Occipital lobe (tissue), 1 donor: ENCODE measurements at regions not wholly inside any gene's neighbourhood (a gene's known extent, or its start where the extent isn't known, plus 50 kb on each side); places are given as distances from the start of the nearest gene placed in this dataset.

ENCODE experiments used
- DNase-seq: peaks from one replicate; lab custom pipeline; 2025; lab: John Stamatoyannopoulos, UW

GRCh38 chr19:31783592-31783991 lies 434.4 kb upstream of the TSHZ3 start:
- no peak for DNase-seq

GRCh38 chr19:31784671-31785101 lies 435.4 kb upstream of the TSHZ3 start:
- DNase-seq: no peak

- DNase-seq: no peak
Measured at GRCh38 chr19:31801611-31802010, 452.4 kb upstream of the TSHZ3 start.

GRCh38 chr19:31803835-31804446 lies 454.7 kb upstream of the TSHZ3 start:
- DNase-seq: no peak

GRCh38 chr19:31804668-31805067 lies 455.4 kb upstream of the TSHZ3 start:
- DNase-seq: no peak

- no peak for DNase-seq
Measured at GRCh38 chr19:31810536-31811109, 461.4 kb upstream of the TSHZ3 start.

GRCh38 chr19:31817971-31818797 lies 468.9 kb upstream of the TSHZ3 start:
- no peak for DNase-seq

- DNase-seq: no peak
Measured at GRCh38 chr19:31818798-31819105, 469.5 kb upstream of the TSHZ3 start.

- DNase-seq: no peak
Measured at GRCh38 chr19:31819837-31820236, 470.6 kb upstream of the TSHZ3 start.

GRCh38 chr19:31821346-31821745 lies 472.1 kb upstream of the TSHZ3 start:
- DNase-seq: no peak

DNA sequence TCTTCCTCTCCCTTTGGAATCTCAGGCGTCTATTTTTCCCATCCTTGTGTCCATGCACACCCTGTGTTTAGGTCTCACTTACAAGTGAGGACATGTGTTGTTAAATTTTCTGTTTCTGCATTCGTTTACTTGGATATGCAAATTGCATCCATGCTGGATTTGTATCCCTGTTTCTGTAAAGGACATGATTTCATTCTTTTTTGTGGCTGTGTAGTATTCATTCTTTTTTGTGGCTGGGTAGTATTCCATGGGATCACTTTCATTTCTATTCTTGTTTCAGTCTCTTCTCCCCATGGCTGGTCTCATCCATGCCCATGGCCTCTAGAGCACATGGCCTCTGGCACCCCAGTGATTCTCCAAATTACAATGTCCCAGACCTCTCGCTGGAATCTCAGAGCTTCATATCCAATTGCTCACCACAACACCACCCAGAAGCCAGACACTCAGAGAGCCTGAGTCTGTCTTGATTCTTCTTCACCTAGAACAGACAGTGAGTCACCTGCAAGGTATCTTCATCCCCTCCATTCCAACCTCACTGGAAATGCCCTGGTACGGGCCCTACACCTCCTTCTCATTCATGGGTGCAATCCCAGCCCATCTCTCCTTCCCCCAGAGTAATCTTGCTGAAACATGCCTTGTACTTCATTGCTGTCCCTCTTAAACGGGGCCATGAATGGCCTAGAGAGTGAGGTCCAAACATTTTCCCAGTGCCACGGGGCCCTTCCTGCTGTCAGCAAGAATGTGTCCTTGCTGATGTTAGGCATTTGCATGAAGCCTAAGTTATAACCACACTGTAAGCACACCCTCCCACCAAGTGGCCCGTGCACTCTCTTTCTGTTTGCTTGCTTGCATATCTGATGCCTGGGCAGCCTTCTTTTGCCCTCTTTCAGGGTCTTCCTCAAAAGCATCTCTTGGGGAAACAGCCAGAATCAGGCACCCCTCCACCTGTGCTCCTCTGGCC lies 476.2 kb upstream of the TSHZ3 start:
- no peak for DNase-seq

DNA sequence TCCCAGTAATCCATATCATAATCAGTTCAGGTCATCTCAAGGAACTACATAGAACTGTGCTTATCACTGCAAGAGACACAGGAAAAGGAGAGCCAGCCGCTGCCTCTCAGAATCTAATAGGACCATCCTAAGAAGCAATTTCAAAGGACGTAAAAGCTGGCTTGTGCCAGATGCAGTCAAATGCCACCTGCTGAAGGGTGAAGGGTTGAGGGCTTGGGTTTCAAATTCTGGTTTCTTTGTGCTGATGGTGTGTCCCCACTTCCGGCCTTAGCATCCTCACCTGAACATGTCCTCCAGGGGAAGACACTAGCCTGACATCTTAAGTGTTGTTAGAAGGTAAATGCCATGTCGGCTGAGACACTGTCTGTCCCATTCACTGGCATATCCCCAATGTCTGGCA lies 477.1 kb upstream of the TSHZ3 start:
- DNase-seq: no peak

DNA sequence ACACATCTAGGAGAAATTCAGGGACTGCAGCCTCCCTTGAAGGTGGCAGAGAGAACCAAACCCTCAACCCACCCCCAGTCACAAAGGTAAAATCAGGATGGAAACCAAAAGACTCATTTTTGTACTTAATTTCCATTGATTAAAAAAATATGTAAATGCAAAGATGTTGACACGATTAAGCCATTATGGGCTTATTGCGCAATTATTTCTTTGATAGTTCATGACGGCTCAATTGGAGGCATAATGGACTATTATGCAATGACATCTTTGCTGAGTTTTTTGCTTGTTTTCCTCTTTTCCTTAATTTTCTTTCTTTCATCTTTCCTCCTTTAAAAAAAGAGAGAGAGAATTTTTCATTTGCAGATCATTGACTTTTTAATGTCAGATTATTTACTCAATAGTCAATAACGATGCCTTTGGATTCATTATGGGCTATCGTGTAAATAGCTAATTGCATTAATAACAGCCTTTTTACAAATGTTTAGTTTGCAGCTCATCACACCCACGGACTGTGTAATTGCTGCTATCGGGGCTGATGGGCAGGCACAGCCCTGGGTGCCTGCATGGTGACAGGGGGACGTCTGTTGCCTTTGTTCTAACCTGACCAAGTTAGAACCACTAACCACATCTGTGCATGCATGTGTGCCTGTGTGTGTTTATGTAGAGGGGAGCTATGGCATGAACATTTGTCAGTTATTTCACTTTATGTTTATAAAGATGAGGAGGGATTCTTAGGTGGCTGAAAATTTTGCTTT lies 482.4 kb upstream of the TSHZ3 start:
- no peak for DNase-seq

DNA sequence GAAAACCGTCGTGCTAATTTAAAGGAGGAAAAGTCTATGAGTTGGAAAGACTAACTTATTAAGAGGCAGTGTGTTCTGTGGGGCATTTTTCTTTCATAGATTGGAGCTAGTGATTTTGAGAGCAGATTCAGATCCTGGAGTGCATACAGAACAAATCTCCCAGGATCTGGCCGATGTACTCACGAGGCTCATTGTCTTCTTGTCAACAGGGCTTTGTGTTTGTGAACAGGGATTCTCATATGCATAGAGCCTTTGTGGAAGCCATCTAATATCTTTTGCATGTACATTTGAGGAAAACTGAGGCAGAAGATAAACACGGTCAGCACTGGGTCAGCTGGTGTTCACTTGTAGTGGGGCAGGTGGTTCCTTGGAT lies 482.9 kb upstream of the TSHZ3 start:
- no peak for DNase-seq

GRCh38 chr19:31834070-31834469 lies 484.8 kb upstream of the TSHZ3 start:
- no peak for DNase-seq

- DNase-seq: peak; percentile 20
Measured at GRCh38 chr19:31838163-31838815, 489.1 kb upstream of the TSHZ3 start.

DNA sequence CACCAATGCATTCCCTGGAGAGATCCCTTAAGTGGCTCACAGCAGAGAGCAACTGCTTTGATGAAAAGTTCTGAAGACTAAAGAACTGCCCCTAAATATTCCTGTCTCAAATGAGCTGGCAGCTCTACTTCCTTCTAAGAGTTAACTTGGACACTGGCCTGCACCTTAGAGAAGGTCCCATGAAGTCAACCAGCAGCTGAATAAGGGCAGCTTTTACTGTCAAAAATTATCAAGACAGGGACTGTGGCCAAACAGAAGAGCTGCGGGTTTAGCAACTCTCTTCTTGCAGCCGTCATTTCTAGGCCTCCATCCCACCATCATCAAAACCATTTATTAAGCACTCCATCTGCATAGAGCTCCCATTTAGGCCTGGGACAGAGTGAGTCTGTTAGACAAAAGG lies 491.1 kb upstream of the TSHZ3 start:
- no peak for DNase-seq

DNA sequence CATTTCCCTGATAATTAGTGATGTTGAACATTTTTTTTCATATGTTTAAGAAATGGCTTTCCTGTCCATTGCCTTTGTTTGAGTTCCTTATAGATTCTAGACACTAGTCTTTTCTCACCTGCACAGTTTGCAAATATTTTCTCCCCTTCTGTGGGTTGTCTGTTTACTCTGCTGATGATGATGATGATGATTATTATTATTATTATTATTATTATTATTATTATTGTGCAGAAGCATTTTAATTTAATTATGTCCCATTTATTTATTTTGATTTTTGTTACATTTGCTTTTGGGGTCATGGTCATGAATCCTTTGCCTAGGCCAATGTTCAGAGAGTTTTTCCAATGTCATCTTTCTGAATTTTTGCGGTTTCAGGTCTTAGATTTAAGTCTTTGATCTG lies 492.5 kb upstream of the TSHZ3 start:
- no peak for DNase-seq

- no peak for DNase-seq
Measured at GRCh38 chr19:31863122-31863521, 482.3 kb upstream of the ZNF507 start.

DNA sequence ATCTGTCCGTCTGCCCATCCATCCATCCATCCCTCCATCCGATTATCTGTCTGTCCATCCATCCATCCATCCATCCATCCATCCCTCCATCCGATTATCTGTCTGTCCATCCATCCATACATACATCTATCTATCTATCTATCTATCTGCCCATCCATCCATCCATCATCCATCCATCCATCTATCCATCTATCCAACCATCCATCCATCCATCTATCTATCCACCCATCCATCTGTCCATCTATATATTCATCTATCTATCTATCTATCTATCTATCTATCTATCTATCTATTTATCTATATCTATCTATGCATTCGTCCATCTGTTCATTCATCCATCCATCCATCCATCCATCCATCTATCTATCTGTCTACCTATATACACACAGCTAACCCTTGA lies 471.1 kb upstream of the ZNF507 start:
- no peak for DNase-seq

DNA sequence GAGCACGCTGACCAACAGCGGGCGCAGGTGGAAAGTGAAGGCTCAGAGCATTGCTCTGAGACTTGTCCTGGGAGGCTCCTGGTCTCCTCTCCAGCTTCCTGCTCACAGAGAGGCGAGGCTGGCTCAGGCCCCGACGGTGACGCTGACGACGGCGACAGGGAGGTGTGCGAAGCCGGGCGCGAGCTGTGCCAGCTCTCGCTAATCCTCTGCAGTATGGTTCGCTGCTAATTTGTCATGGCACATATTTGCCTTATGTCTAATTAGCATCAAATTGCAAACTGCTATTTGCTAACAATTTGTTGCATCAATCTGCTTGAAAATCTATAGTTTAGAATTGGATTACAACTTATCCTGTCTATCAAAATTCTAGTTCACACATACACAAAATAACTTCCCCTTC lies 469.8 kb upstream of the ZNF507 start:
- DNase-seq: no peak
